GM06990 (cell line): ENCODE measurements at regions not wholly inside any gene's neighbourhood (a gene's known extent, or its start where the extent isn't known, plus 50 kb on each side); places are given as distances from the start of the nearest gene placed in this dataset.

ENCODE experiments used
- DNase-seq: peaks from one replicate; pipeline ENCODE4 v3.0.0-alpha.2; 2011; ENCODE audit not compliant: insufficient read length; ENCODE audit errors: extremely low read depth
- H3K27me3 ChIP-seq: replicated peaks from 2 replicates; pipeline ENCODE4 v1.6.0; 2011; ENCODE audit warnings: low read length; ENCODE audit not compliant: control insufficient read depth, insufficient read depth
- H3K36me3 ChIP-seq: 2 replicates; pipeline ENCODE4 v1.5.1; 2011; ENCODE audit warnings: low read length; ENCODE audit not compliant: control insufficient read depth, insufficient read depth
- H3K4me3 ChIP-seq: replicated peaks from 2 replicates; pipeline ENCODE4 v1.5.1; 2011; ENCODE audit warnings: low read depth, mild to moderate bottlenecking, control low read depth, low read length
- CTCF ChIP-seq: IDR thresholded peaks from 2 replicates; pipeline ENCODE4 v1.5.1; 2011; ENCODE audit warnings: low read length, control low read depth, mild to moderate bottlenecking, inconsistent platforms; ENCODE audit not compliant: insufficient read depth, poor library complexity, severe bottlenecking

GRCh38 chr15:59801649-59802048, 112.5 kb upstream of the BNIP2 start:
- no peaks in the 10 kb centered on the region for H3K27me3 ChIP-seq
- H3K36me3 ChIP-seq, result no peaks in the 10 kb centered on the region
- DNase-seq, result no peak
- H3K4me3 ChIP-seq, result no peak overlapping the region
- TF ChIP-seq CTCF, result no peak

- DNase-seq, result no peak
- Histone ChIP-seq H3K4me3 (no peak overlapping the region), H3K27me3 (no peaks in the 10 kb centered on the region; the same call in 1 of the 2 replicates), H3K36me3 (no peaks in the 10 kb centered on the region)
- no peak for TF ChIP-seq CTCF
These were observed 109.4 kb upstream of the BNIP2 start for GRCh38 chr15:59798605-59798917.

- TF ChIP-seq CTCF, result no peak
- H3K4me3 ChIP-seq, result no peak overlapping the region
- DNase-seq, result peak; percentile 7
These were observed 108.9 kb upstream of the BNIP2 start for GRCh38 chr15:59797756-59798604.

GRCh38 chr15:59794229-59794886, 105.2 kb upstream of the BNIP2 start:
- DNase-seq, result no peak
- no peaks in the 10 kb centered on the region for H3K36me3 ChIP-seq
- no peaks in the 10 kb centered on the region; the same call in none of the 2 replicates for H3K27me3 ChIP-seq
- no peak for TF ChIP-seq CTCF
- no peak overlapping the region for H3K4me3 ChIP-seq

More at GRCh38 chr15:59797756-59798604, 108.9 kb upstream of the BNIP2 start:
- no peaks in the 10 kb centered on the region; the same call in 1 of the 2 replicates for H3K27me3 ChIP-seq
- H3K36me3 ChIP-seq, result no peaks in the 10 kb centered on the region

- no peaks in the 10 kb centered on the region; the same call in none of the 2 replicates for H3K27me3 ChIP-seq
- TF ChIP-seq CTCF, result no peak
- no peak overlapping the region for H3K4me3 ChIP-seq
- DNase-seq, result no peak
- H3K36me3 ChIP-seq, result no peaks in the 10 kb centered on the region
These were observed 103.2 kb upstream of the BNIP2 start for GRCh38 chr15:59792359-59792758.
